ENCODE measurements at regions not wholly inside any gene's neighbourhood (a gene's known extent, or its start where the extent isn't known, plus 50 kb on each side); places are given as distances from the start of the nearest gene placed in this dataset.
A peak's percentile ranks its signal among the peaks of the same experiment; 100 is the strongest.

DNA sequence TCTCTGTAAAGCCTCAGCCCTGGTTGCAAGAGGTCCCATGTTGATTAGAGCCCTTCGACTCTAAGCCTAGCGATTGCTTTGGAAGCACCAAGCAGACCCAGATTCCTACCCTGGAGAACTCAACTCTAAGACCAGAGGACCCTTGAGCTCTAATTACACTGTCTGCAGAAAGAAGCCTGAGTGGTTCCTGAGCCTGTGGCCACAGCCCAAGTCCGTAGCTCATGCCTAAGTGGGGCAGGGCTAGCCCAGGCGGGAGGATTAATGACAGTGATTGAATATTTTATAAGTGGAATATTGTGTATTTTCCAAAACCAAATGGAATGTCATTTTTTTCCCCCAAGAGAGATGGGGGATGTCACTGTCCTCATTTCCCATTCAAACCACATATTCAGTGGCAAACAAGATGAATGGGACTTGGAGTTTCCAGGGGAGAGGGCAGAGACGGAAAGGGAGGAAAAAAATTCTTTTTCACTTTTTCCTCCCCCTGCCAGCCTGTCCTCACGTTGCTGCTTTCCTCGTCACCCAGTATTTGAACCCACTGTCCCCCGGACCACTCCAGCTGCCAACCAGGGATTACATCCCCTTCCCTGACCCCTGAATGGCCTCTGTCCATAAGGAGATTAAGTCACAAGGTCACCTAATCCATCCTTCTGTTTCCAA lies 79.6 kb upstream of the CTTNBP2NL start:
- H4K20me1 ChIP-seq (ENCODE audit: insufficient read depth, poor library complexity, severe bottlenecking) = no peaks in the 10 kb centered on the region
- WGBS (ENCODE audit: low lambda C conversion rate, missing lambda C conversion rate) = 61% methylated on average over 8 of the region's 8 CpGs
- no peak overlapping the region for H3K4me3 ChIP-seq
- TF ChIP-seq, protein P1, sequence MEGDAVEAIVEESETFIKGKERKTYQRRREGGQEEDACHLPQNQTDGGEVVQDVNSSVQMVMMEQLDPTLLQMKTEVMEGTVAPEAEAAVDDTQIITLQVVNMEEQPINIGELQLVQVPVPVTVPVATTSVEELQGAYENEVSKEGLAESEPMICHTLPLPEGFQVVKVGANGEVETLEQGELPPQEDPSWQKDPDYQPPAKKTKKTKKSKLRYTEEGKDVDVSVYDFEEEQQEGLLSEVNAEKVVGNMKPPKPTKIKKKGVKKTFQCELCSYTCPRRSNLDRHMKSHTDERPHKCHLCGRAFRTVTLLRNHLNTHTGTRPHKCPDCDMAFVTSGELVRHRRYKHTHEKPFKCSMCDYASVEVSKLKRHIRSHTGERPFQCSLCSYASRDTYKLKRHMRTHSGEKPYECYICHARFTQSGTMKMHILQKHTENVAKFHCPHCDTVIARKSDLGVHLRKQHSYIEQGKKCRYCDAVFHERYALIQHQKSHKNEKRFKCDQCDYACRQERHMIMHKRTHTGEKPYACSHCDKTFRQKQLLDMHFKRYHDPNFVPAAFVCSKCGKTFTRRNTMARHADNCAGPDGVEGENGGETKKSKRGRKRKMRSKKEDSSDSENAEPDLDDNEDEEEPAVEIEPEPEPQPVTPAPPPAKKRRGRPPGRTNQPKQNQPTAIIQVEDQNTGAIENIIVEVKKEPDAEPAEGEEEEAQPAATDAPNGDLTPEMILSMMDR (IDR thresholded peaks at IDR 0.05; ENCODE audit: poor library complexity) = no peak
- TF ChIP-seq EZH2 (IDR thresholded peaks at IDR 0.05; ENCODE audit: borderline replicate concordance) (no peak), EZH2phosphoT487 (IDR thresholded peaks at IDR 0.05; ENCODE audit: low read depth, severe bottlenecking, unreplicated experiment) (no peak)
- H3K9me3 ChIP-seq (ENCODE audit: low read depth) = no peaks in the 10 kb centered on the region
- no peaks in the 10 kb centered on the region for H3K9me2 ChIP-seq (replicated peaks; ENCODE audit: insufficient read depth)
- peaks cover 17% of the 10 kb centered on the region for H3K4me1 ChIP-seq (ENCODE audit: insufficient read depth)
- no peaks in the 10 kb centered on the region for H3K79me2 ChIP-seq
- H3K36me3 ChIP-seq (replicated peaks; ENCODE audit: insufficient read depth, low read depth) = no peaks in the 10 kb centered on the region
- DNase-seq (ENCODE audit: low spot score) = no peak
- peak overlapping the region; percentile 50 for H3K27ac ChIP-seq
- H3K27me3 ChIP-seq = peaks cover 6% of the 10 kb centered on the region
- H2AFZ ChIP-seq = no peak overlapping the region
- H3K4me2 ChIP-seq = peak overlapping the region; percentile 46

DNA sequence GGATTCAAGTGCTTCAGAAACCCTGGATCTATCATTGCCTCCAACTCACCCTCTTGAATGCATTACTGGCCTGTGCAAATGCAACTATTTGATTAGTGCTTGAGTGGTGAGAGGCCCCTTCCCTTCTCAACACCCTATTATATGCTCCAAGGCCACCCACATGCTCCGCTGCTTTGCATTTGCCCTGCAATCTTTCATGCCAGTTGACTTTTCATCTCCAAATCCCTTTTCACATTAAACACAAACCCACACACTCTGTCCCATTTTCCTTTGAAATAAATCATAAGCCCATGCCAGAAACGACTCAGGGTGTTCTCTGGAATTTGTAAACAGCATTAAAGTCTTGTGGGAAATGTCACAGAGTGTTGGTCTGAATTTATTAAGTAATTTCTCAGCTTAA lies 78.9 kb upstream of the CTTNBP2NL start:
- TF ChIP-seq EZH2phosphoT487 (IDR thresholded peaks at IDR 0.05; ENCODE audit: low read depth, severe bottlenecking, unreplicated experiment) (peak; percentile 96), EZH2 (IDR thresholded peaks at IDR 0.05; ENCODE audit: borderline replicate concordance) (no peak)
- no peaks in the 10 kb centered on the region for H3K9me2 ChIP-seq (replicated peaks; ENCODE audit: insufficient read depth)
- no peak overlapping the region for H2AFZ ChIP-seq
- no peaks in the 10 kb centered on the region for H3K79me2 ChIP-seq
- peak overlapping the region; percentile 46 for H3K4me2 ChIP-seq
- DNase-seq (ENCODE audit: low spot score) = peak; percentile 15
- H3K9me3 ChIP-seq (ENCODE audit: low read depth) = no peaks in the 10 kb centered on the region
- 26% methylated on average over 2 of the region's 2 CpGs for WGBS (ENCODE audit: low lambda C conversion rate, missing lambda C conversion rate)
- H4K20me1 ChIP-seq (ENCODE audit: insufficient read depth, poor library complexity, severe bottlenecking) = no peaks in the 10 kb centered on the region
- peaks cover 17% of the 10 kb centered on the region for H3K4me1 ChIP-seq (ENCODE audit: insufficient read depth)
- no peaks in the 10 kb centered on the region for H3K36me3 ChIP-seq (replicated peaks; ENCODE audit: insufficient read depth, low read depth)
- peak overlapping the region; percentile 50 for H3K27ac ChIP-seq
- no peak overlapping the region for H3K4me3 ChIP-seq
- H3K27me3 ChIP-seq = peaks cover 6% of the 10 kb centered on the region

DNA sequence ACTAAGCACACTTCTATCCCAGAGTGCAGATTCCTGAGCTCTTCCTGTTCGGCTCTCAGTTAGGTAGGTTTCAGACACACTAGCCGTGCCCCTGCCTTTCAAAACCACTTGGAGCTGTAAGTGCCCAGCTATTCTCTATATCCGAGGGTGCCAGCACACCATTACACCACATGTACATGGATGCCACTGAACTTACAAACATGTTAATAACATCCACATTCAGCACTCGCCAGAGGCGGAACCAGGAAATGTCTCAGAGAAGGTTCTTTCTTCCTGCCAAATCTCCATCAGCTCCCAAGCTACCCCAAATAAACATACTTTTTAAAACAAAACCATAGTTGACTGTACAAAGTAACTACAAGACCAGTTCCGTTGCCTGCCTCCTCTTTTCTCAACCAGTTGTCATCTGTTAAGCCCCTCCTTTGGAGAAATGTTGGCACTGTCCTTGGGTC lies 78.4 kb upstream of the CTTNBP2NL start:
- TF ChIP-seq, protein P1 (IDR thresholded peaks at IDR 0.05; ENCODE audit: poor library complexity) = no peak
- no peak for TF ChIP-seq EZH2 (IDR thresholded peaks at IDR 0.05; ENCODE audit: borderline replicate concordance)
- no peak for TF ChIP-seq EZH2phosphoT487 (IDR thresholded peaks at IDR 0.05; ENCODE audit: low read depth, severe bottlenecking, unreplicated experiment)
- Histone ChIP-seq H3K4me2 (peak overlapping the region; percentile 46), H3K4me3 (no peak overlapping the region), H3K9me2 (replicated peaks; ENCODE audit: insufficient read depth) (no peaks in the 10 kb centered on the region), H3K9me3 (ENCODE audit: low read depth) (no peaks in the 10 kb centered on the region), H3K27me3 (peaks cover 2% of the 10 kb centered on the region), H3K79me2 (no peaks in the 10 kb centered on the region), H2AFZ (no peak overlapping the region), H3K36me3 (replicated peaks; ENCODE audit: insufficient read depth, low read depth) (no peaks in the 10 kb centered on the region), H4K20me1 (ENCODE audit: insufficient read depth, poor library complexity, severe bottlenecking) (no peaks in the 10 kb centered on the region), H3K27ac (peak overlapping the region; percentile 20), H3K4me1 (ENCODE audit: insufficient read depth) (peaks cover 17% of the 10 kb centered on the region)
- DNase-seq (ENCODE audit: low spot score) = peak; percentile 20
- 47% methylated on average over 6 of the region's 6 CpGs for WGBS (ENCODE audit: low lambda C conversion rate, missing lambda C conversion rate)

DNA sequence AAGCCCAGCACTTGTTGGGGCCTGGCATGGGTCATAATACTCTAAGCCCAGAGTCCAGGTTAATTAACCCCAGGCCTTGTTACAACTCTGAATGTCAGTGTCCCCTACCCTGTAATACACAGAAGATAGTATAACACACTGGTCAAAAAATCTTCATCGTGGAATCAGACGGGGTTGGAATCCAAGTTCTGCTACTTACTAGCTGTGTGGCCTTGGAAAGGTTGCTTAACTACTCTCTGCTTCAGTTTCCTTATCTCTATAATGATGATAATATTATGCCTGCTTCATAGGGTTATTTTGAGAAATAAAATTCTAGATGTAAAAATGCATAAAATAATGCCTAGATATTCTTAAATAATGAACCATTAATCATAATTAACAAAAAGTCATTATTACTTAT lies 77.8 kb upstream of the CTTNBP2NL start:
- no peak overlapping the region for H3K4me3 ChIP-seq
- peaks cover 17% of the 10 kb centered on the region for H3K4me1 ChIP-seq (ENCODE audit: insufficient read depth)
- TF ChIP-seq EZH2 (IDR thresholded peaks at IDR 0.05; ENCODE audit: borderline replicate concordance) (no peak), EZH2phosphoT487 (IDR thresholded peaks at IDR 0.05; ENCODE audit: low read depth, severe bottlenecking, unreplicated experiment) (no peak)
- TF ChIP-seq, protein P1 (IDR thresholded peaks at IDR 0.05; ENCODE audit: poor library complexity) = no peak
- no peaks in the 10 kb centered on the region for H3K36me3 ChIP-seq (replicated peaks; ENCODE audit: insufficient read depth, low read depth)
- H3K79me2 ChIP-seq = no peaks in the 10 kb centered on the region
- no peaks in the 10 kb centered on the region for H3K27me3 ChIP-seq
- peak overlapping the region; percentile 20 for H3K27ac ChIP-seq
- peak overlapping the region; percentile 46 for H3K4me2 ChIP-seq
- H3K9me2 ChIP-seq (replicated peaks; ENCODE audit: insufficient read depth) = no peaks in the 10 kb centered on the region
- 68% methylated on average over 2 of the region's 2 CpGs for WGBS (ENCODE audit: low lambda C conversion rate, missing lambda C conversion rate)
- H4K20me1 ChIP-seq (ENCODE audit: insufficient read depth, poor library complexity, severe bottlenecking) = no peaks in the 10 kb centered on the region
- H2AFZ ChIP-seq = no peak overlapping the region
- no peak for DNase-seq (ENCODE audit: low spot score)
- H3K9me3 ChIP-seq (ENCODE audit: low read depth) = no peaks in the 10 kb centered on the region

All from hepatocyte (in vitro differentiated cells).